ENCODE measurements at regions not wholly inside any gene's neighbourhood (a gene's known extent, or its start where the extent isn't known, plus 50 kb on each side); places are given as distances from the start of the nearest gene placed in this dataset.

DNA sequence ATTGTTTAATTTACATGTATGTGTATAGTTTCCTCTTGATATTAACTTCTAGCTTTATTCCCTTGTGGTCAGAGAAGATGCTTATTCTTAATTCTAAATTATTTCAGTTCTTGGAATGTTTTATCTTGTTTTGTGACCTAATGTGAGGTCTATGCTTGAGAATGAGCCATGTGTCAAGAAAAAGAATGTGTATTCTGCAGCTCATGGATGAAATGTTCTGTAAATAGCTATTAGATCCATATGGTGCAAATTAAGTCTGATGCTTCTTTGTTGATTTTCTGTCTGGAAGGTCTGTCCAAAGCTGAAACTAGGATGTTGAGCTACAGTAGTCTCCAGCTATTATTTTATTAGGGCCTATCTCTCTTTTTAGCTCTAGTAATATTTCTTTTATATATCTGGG is 187.3 kb upstream of the RASGEF1B start:
- Histone ChIP-seq H3K27ac (no peak overlapping the region), H3K27me3 (replicated peaks; ENCODE audit: insufficient read depth) (no peaks in the 10 kb centered on the region), H3K4me1 (ENCODE audit: control insufficient read depth in 1 of 2, low read depth in 2 of 2) (peaks cover 0 to 11% of the 10 kb centered on the region in 2 donors), H3K4me3 (no peak overlapping the region), H3K9me3 (no peaks in the 10 kb centered on the region), H3K36me3 (no peaks in the 10 kb centered on the region)
- ATAC-seq (ENCODE audit: insufficient number of reproducible peaks, low FRiP score, low read depth) (no peak), DNase-seq (ENCODE audit: low spot score) (no peak)
- TF ChIP-seq, protein P1, sequence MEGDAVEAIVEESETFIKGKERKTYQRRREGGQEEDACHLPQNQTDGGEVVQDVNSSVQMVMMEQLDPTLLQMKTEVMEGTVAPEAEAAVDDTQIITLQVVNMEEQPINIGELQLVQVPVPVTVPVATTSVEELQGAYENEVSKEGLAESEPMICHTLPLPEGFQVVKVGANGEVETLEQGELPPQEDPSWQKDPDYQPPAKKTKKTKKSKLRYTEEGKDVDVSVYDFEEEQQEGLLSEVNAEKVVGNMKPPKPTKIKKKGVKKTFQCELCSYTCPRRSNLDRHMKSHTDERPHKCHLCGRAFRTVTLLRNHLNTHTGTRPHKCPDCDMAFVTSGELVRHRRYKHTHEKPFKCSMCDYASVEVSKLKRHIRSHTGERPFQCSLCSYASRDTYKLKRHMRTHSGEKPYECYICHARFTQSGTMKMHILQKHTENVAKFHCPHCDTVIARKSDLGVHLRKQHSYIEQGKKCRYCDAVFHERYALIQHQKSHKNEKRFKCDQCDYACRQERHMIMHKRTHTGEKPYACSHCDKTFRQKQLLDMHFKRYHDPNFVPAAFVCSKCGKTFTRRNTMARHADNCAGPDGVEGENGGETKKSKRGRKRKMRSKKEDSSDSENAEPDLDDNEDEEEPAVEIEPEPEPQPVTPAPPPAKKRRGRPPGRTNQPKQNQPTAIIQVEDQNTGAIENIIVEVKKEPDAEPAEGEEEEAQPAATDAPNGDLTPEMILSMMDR (IDR thresholded peaks at IDR 0.05), result no peak

DNA sequence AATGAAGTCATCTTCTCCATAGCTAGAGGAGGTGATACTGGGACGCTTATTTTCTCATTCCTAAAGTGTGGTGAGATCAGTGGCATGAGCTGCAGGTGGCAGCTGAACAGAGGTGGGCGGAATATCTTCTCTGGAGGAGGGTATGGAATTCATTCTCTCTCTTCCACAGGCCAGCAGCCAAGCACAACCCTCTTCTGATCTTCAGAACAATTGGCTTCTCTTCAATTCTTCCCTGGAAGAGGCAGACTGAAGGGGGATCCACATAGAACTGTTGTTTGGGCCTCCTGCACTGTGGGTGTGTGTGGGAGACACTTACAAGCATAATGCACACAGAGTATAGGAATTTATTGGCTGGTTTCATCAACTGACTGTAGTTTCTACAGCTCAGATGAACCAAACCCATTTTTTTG is 180.4 kb upstream of the RASGEF1B start:
- Histone ChIP-seq H3K36me3 (no peaks in the 10 kb centered on the region), H3K4me1 (ENCODE audit: control insufficient read depth in 1 of 2, low read depth in 2 of 2) (peaks cover 0 to 5% of the 10 kb centered on the region in 2 donors), H3K9me3 (no peaks in the 10 kb centered on the region), H3K27ac (no peak overlapping the region), H3K27me3 (replicated peaks; ENCODE audit: insufficient read depth) (no peaks in the 10 kb centered on the region), H3K4me3 (no peak overlapping the region)
- DNase-seq (ENCODE audit: low spot score), result no peak
- no peak for ATAC-seq (ENCODE audit: insufficient number of reproducible peaks, low FRiP score, low read depth)
- TF ChIP-seq, protein P1 (IDR thresholded peaks at IDR 0.05), result no peak

DNA sequence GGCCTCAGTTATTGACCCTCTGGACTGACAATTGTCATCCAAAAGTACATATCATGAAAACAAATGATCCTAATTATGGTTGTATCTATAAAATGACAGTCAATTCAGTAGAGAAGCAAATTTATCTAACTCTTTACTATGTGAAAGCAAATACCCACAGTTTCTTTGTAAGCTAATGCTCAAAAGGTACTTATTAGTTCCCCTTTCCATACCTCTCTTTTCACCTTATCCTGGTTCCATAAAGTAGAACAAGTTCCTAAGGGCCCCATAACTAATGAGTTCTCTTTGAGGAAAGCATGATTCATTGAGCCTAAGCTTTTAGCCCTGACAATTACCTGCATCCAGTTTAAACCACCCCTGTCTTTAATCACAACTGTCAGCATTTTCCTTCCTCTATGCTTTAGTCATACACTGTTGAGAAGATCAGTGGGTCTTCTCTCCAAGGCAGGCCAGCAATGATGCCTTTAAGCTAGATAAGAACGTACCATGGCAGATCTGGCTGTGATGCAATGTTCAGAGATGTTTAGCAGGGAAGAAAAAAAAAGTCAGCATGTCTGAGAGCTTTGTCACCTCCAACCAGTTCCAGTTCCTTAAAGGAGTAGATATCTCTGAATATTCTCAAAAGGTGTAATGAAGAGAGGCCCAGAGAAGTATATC is 179.7 kb upstream of the RASGEF1B start:
- Histone ChIP-seq H3K4me1 (ENCODE audit: control insufficient read depth in 1 of 2, low read depth in 2 of 2) (peaks cover 0 to 5% of the 10 kb centered on the region in 2 donors), H3K36me3 (no peaks in the 10 kb centered on the region), H3K27me3 (replicated peaks; ENCODE audit: insufficient read depth) (no peaks in the 10 kb centered on the region), H3K4me3 (no peak overlapping the region), H3K27ac (no peak overlapping the region), H3K9me3 (no peaks in the 10 kb centered on the region)
- DNase-seq (ENCODE audit: low spot score) (no peak), ATAC-seq (ENCODE audit: insufficient number of reproducible peaks, low FRiP score, low read depth) (no peak)
- TF ChIP-seq, protein P1 (IDR thresholded peaks at IDR 0.05), result no peak

DNA sequence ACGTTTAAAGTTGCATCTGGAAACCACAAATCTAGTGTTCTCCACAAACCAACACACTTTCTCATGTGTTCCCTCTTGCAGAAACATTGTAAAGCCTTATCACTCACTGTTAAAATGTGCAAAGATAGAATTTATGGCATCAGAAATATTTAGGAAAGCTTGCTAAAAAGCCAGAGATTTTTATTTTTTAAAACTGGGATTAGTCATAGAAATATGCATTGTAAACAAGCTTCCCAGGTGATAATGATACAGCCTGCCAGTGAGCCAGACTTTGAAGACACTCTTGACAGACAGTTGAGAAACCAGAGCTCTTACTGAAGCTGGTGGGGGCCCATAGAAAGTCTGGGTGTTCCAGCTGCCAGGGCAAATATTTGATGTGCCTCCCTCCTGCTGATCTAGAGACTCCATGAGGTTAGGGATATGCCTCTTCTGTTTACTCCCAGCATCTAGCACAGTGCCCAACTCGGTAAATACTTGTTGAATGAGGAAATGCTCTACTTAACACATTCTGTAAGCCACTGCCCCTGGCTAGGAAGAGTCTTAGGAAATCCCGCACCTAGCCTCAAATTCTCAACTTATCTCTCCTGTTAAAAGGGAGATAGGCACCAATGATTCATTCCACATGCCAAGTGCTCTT is 179.0 kb upstream of the RASGEF1B start:
- TF ChIP-seq, protein P1 (IDR thresholded peaks at IDR 0.05), result no peak
- no peak overlapping the region for H3K4me3 ChIP-seq
- H3K36me3 ChIP-seq, result no peaks in the 10 kb centered on the region
- DNase-seq (ENCODE audit: low spot score) (no peak), ATAC-seq (ENCODE audit: insufficient number of reproducible peaks, low FRiP score, low read depth) (no peak)
- no peak overlapping the region for H3K27ac ChIP-seq
- peaks cover 0 to 5% of the 10 kb centered on the region in 2 donors for H3K4me1 ChIP-seq (ENCODE audit: control insufficient read depth in 1 of 2, low read depth in 2 of 2)
- no peaks in the 10 kb centered on the region for H3K27me3 ChIP-seq (replicated peaks; ENCODE audit: insufficient read depth)
- H3K9me3 ChIP-seq, result no peaks in the 10 kb centered on the region

DNA sequence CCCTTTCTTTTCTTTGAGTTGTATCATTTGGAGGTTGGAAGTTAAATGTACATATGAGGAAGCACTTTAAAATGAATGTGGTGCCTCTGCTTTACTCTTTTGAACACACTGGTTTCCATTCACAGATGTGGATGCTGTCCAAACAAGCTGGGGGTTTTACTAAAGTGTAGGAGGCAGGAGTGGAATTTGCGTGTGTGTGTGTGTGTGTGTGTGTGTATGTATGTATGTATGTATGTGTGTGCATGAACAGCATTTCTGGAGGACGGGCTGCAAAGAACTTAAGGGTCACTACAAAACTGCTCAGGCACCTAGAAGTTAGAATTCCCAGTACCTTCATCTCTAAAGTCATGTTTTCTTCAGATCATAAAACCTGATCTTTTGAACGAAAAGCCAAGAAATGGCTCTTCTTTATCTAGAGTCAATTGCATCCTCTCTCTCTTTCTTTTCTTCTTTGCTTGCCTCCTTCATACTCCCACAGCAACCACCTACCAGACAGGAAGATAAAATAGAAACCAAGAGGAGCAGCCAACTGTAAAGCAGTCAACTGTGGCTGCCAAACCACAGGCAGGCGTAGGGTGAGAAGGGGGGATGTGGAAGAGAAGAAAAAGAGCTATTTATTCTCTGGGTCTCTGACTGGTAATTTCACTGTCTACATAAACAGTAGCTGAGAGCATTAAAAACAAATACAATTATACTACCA is 177.0 kb upstream of the RASGEF1B start:
- TF ChIP-seq, protein P1 (IDR thresholded peaks at IDR 0.05), result no peak
- Histone ChIP-seq H3K4me3 (no peak overlapping the region), H3K27ac (no peak overlapping the region), H3K36me3 (no peaks in the 10 kb centered on the region), H3K4me1 (ENCODE audit: control insufficient read depth in 1 of 2, low read depth in 2 of 2) (peaks cover 0 to 5% of the 10 kb centered on the region in 2 donors), H3K9me3 (no peaks in the 10 kb centered on the region), H3K27me3 (replicated peaks; ENCODE audit: insufficient read depth) (no peaks in the 10 kb centered on the region)
- no peak for DNase-seq (ENCODE audit: low spot score)
- ATAC-seq (ENCODE audit: insufficient number of reproducible peaks, low FRiP score, low read depth), result no peak

Data from thoracic aorta (tissue), 2 donors.